ENCODE measurements at regions not wholly inside any gene's neighbourhood (a gene's known extent, or its start where the extent isn't known, plus 50 kb on each side); places are given as distances from the start of the nearest gene placed in this dataset.
"Not testable (repeated sequence)": the region's sequence is repeated elsewhere in the genome, so short reads cannot be mapped to it uniquely, and the experiment has no call there.

DNA sequence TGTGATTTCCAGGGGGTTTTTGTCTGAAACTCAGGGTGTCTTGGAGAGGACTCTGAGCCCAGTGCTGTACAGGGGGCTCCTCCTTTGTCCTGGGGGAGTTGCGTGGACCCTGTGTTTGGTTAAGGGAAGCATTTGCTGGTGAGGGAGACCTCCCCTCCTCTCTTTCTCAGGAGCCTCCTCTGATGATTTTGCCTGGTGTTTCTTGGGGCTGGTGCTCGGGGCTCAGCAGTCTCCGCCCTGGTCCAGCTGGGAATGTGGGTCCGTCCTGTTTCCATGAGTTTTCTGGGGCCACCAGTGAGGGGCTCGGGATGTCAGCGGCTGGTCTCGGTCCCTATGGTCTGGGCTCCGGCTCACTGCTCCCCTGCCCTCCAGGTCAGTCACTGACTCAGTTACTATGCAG, 149.1 kb upstream of the POTEB2 start:
- H3K36me3 ChIP-seq (ENCODE audit: control insufficient read depth, insufficient read depth, low read length); H3K27ac ChIP-seq (ENCODE audit: insufficient read depth, low read length); H3K4me1 ChIP-seq (ENCODE audit: control insufficient read depth, insufficient read depth, low read length); H2BK5ac ChIP-seq (ENCODE audit: low read depth, low read length, poor library complexity, severe bottlenecking); ATAC-seq (ENCODE audit: low read depth); DNase-seq; H3K79me1 ChIP-seq (ENCODE audit: low read depth in 1 of 2, low read length in 2 of 2); CTCF ChIA-PET; intact Hi-C loops (cut with micrococcal nuclease); H3K4me3 ChIP-seq (ENCODE audit: insufficient read depth, low read depth, low read length); H4K5ac ChIP-seq (ENCODE audit: low read depth, low read length); H3K14ac ChIP-seq (replicated peaks; ENCODE audit: low read depth, low read length); H4K8ac ChIP-seq (ENCODE audit: low read depth in 2 of 2, low read length in 2 of 2); H2BK15ac ChIP-seq (ENCODE audit: low read depth, low read length); H3K9me3 ChIP-seq (ENCODE audit: control insufficient read depth, insufficient read depth, low read length); BruUV-seq (replicated peaks); H2AK9ac ChIP-seq (replicated peaks; ENCODE audit: low read depth, low read length, poor library complexity); dilution Hi-C loops (cut with HindIII; ENCODE audit: low sequenced_read_pairs, unreplicated experiment); H2BK20ac ChIP-seq (ENCODE audit: low read depth, low read length); H3K18ac ChIP-seq (ENCODE audit: low read depth, low read length); H4K91ac ChIP-seq (ENCODE audit: insufficient read depth, low read depth, low read length); H2BK120ac ChIP-seq (ENCODE audit: low read depth, low read length); POLR2A ChIA-PET (ENCODE audit: unreplicated experiment); H3K9me1 ChIP-seq (ENCODE audit: insufficient read depth, low read length); H3K4me2 ChIP-seq (ENCODE audit: low read depth, low read length); H4K20me1 ChIP-seq (ENCODE audit: insufficient read depth, low read length); in situ Hi-C loops (cut with MboI; ENCODE audit: low sequenced_read_pairs); H3K4ac ChIP-seq (ENCODE audit: low read depth, low read length); H2AFZ ChIP-seq (replicated peaks; ENCODE audit: low read length, poor library complexity); H3K9ac ChIP-seq (ENCODE audit: low read depth, low read length); H3K23ac ChIP-seq (ENCODE audit: low read depth, low read length); H3K27me3 ChIP-seq (ENCODE audit: control insufficient read depth, insufficient read depth, low read length); H2AK5ac ChIP-seq (ENCODE audit: low read depth, low read length); H3K56ac ChIP-seq (ENCODE audit: extremely low read depth, insufficient read depth, low read length): not testable (repeated sequence)
- no CpG with 5 or more reads among the region's 8 CpGs for WGBS, 2 experiments (ENCODE audit: extremely low coverage in 2 of 2, insufficient read length in 1 of 2)

DNA sequence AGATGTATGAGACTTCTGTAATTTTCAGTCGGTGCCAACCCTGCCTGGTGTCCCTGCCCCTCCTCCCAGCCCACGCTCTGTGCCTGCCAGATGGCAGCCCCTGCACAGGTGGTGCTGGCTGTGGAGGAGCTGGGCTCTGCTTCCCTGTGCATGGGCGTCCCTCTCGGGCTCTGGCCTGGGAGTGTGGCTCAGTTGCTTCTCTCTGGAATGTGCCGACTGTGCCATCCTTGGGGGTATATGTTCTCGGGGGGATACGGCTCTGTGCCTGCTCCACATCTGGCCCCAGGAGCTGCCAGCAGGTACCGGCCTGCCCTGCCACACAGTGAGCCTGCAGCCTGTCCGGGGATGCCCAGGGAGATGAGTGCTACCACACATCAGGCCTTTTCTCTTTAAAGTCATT, 147.2 kb upstream of the POTEB2 start:
- dilution Hi-C loops (cut with HindIII; ENCODE audit: low sequenced_read_pairs, unreplicated experiment); in situ Hi-C loops (cut with MboI; ENCODE audit: low sequenced_read_pairs): not testable (repeated sequence)

More for the DNA sequence above, 147.2 kb upstream of the POTEB2 start:
- no CpG with 5 or more reads among the region's 9 CpGs for WGBS, 2 experiments (ENCODE audit: extremely low coverage in 2 of 2, insufficient read length in 1 of 2)
- H3K4me1 ChIP-seq (ENCODE audit: control insufficient read depth, insufficient read depth, low read length); H3K9me1 ChIP-seq (ENCODE audit: insufficient read depth, low read length); H4K91ac ChIP-seq (ENCODE audit: insufficient read depth, low read depth, low read length); ATAC-seq (ENCODE audit: low read depth); H3K4me2 ChIP-seq (ENCODE audit: low read depth, low read length); H3K4ac ChIP-seq (ENCODE audit: low read depth, low read length); H3K4me3 ChIP-seq (ENCODE audit: insufficient read depth, low read depth, low read length); BruUV-seq (replicated peaks); H3K18ac ChIP-seq (ENCODE audit: low read depth, low read length); H2BK5ac ChIP-seq (ENCODE audit: low read depth, low read length, poor library complexity, severe bottlenecking); H2BK120ac ChIP-seq (ENCODE audit: low read depth, low read length); DNase-seq; H4K8ac ChIP-seq (ENCODE audit: low read depth in 2 of 2, low read length in 2 of 2); H3K9ac ChIP-seq (ENCODE audit: low read depth, low read length); H3K27ac ChIP-seq (ENCODE audit: insufficient read depth, low read length); H4K20me1 ChIP-seq (ENCODE audit: insufficient read depth, low read length); POLR2A ChIA-PET (ENCODE audit: unreplicated experiment); H2AFZ ChIP-seq (replicated peaks; ENCODE audit: low read length, poor library complexity); H3K23ac ChIP-seq (ENCODE audit: low read depth, low read length); H3K56ac ChIP-seq (ENCODE audit: extremely low read depth, insufficient read depth, low read length); CTCF ChIA-PET; H4K5ac ChIP-seq (ENCODE audit: low read depth, low read length); H3K27me3 ChIP-seq (ENCODE audit: control insufficient read depth, insufficient read depth, low read length); H2AK9ac ChIP-seq (replicated peaks; ENCODE audit: low read depth, low read length, poor library complexity); H2BK20ac ChIP-seq (ENCODE audit: low read depth, low read length); H2BK15ac ChIP-seq (ENCODE audit: low read depth, low read length); H2AK5ac ChIP-seq (ENCODE audit: low read depth, low read length); H3K9me3 ChIP-seq (ENCODE audit: control insufficient read depth, insufficient read depth, low read length); H3K36me3 ChIP-seq (ENCODE audit: control insufficient read depth, insufficient read depth, low read length); intact Hi-C loops (cut with micrococcal nuclease); H3K14ac ChIP-seq (replicated peaks; ENCODE audit: low read depth, low read length); H3K79me1 ChIP-seq (ENCODE audit: low read depth in 1 of 2, low read length in 2 of 2): not testable (repeated sequence)

Data from IMR-90 (cell line).